Spleen (tissue), 11 donors: ENCODE measurements at regions not wholly inside any gene's neighbourhood (a gene's known extent, or its start where the extent isn't known, plus 50 kb on each side); places are given as distances from the start of the nearest gene placed in this dataset.

Experiments
- DNase-seq: peaks from one replicate; pipeline ENCODE4 v3.0.0-alpha.2; 2020
- H3K27ac ChIP-seq, 8 donors: fragments of 200-600 bp; sonication (generic) in 7 of 8; 1 replicate in 4 of 8; 2 replicates in 4 of 8; pipeline versions ENCODE4 v1.5.0 to v1.8.0; 2016 to 2021; ENCODE audit warnings: inconsistent platforms in 4 of 8, mild to moderate bottlenecking in 4 of 8, moderate library complexity in 1 of 8
- H3K27me3 ChIP-seq, 7 donors: fragments of 200-600 bp; sonication (generic) in 6 of 7; replicated peaks in 1 of 7; 1 replicate in 4 of 7; 2 replicates in 3 of 7; pipeline versions ENCODE4 v1.5.0 to v1.8.0; 2016 to 2021; ENCODE audit warnings: inconsistent platforms in 3 of 7, mild to moderate bottlenecking in 1 of 7
- H3K36me3 ChIP-seq, 6 donors: fragments of 200-600 bp; sonication (generic) in 5 of 6; 1 replicate in 4 of 6; 2 replicates in 2 of 6; pipeline versions ENCODE4 v1.5.0 to v1.8.0; 2016 to 2021; ENCODE audit warnings: inconsistent platforms in 2 of 6
- H3K4me1 ChIP-seq, 6 donors: fragments of 200-600 bp; sonication (generic) in 5 of 6; 1 replicate in 3 of 6; 2 replicates in 3 of 6; pipeline versions ENCODE4 v1.5.0 to v1.8.0; 2016 to 2021; ENCODE audit warnings: inconsistent platforms in 3 of 6
- H3K4me3 ChIP-seq, 8 donors: fragments of 200-600 bp; sonication (generic) in 7 of 8; 1 replicate in 4 of 8; 2 replicates in 4 of 8; pipeline versions ENCODE4 v1.5.0 to v1.8.0; 2016 to 2021; ENCODE audit warnings: inconsistent platforms in 4 of 8, mild to moderate bottlenecking in 4 of 8, moderate library complexity in 2 of 8
- H3K9me3 ChIP-seq, 8 donors: fragments of 200-600 bp; sonication (generic) in 7 of 8; 1 replicate in 4 of 8; 2 replicates in 4 of 8; pipeline versions ENCODE4 v1.5.0 to v1.8.0; 2016 to 2021; ENCODE audit warnings: inconsistent platforms in 4 of 8
- CTCF ChIP-seq, 11 experiments: fragments of 200-600 bp in 7 of 11; fragments of 450-650 bp in 4 of 11; sonication (generic) in 4 of 11; IDR thresholded peaks in 8 of 11; conservative IDR thresholded peaks in 3 of 11; 1 replicate in 7 of 11; 2 replicates in 4 of 11; pipeline versions ENCODE4 v1.4.0 to v1.8.0; 2016 to 2021; ENCODE audit warnings: antibody characterized with exemption in 11 of 11, inconsistent platforms in 4 of 11, mild to moderate bottlenecking in 1 of 11
- POLR2A ChIP-seq, 3 donors: fragments of 450-650 bp; IDR thresholded peaks; one replicate each; pipeline ENCODE4 v1.5.1; 2017; ENCODE audit warnings: antibody characterized with exemption in 3 of 3, mild to moderate bottlenecking in 1 of 3
- POLR2AphosphoS5 ChIP-seq, 3 donors: sonication (generic); formaldehyde crosslinking; IDR thresholded peaks; one replicate each; pipeline ENCODE4 v1.5.1; 2017; ENCODE audit warnings: antibody characterized with exemption in 3 of 3
- WGBS, 5 donors: extraction: QIAGEN DNeasy Blood & Tissue Kit in 3 of 5; methylation state at CpG; one replicate each; pipeline versions ENCODE4 v1.1.5 to v1.1.7; 2013 to 2018; 5-methylcytosine and 5-hydroxymethylcytosine counted together
- intact Hi-C: fragments of 100-400 bp; cut with DNase I; formaldehyde crosslinking; loops from one replicate; pipeline ENCODE4 v1.15.0; 2023; ENCODE audit warnings: low total_unique reads
- donor health status: healthy with polysubstance abuse.
- donor health status: DM: no; HTN: no; CAD: no; lungs with moderate emphysema.
- donor health status: DM: no; HTN: no; CAD: no.
- donor health status: Bipolar disorder and iron deficiency.
- donor health status: healthy.
- donor health status: DM: no; HTN: no; CAD: no.
- donor health status: DM: yes; HTN: yes; CAD: no.

- Histone ChIP-seq H3K4me3 (no peak overlapping the region), H3K27ac (no peak overlapping the region), H3K9me3 (no peaks in the 10 kb centered on the region), H3K27me3 (no peaks in the 10 kb centered on the region), H3K36me3 (no peaks in the 10 kb centered on the region), H3K4me1 (no peaks in the 10 kb centered on the region)
- 32 to 42% (median 39%) methylated on average over 5 of the region's 5 CpGs for WGBS, 5 donors
- DNase-seq = no peak
- TF ChIP-seq POLR2A (IDR thresholded peaks at IDR 0.05) (no peak), POLR2AphosphoS5 (IDR thresholded peaks at IDR 0.05) (no peak), CTCF (IDR thresholded peaks at IDR 0.05 in 8 of 11, conservative IDR thresholded peaks at IDR 0.05 in 3 of 11) (no peak)
- intact Hi-C loops = no loop called here
Measured at GRCh38 chr1:201686714-201687455, 142.1 kb upstream of the IPO9 start.

- TF ChIP-seq POLR2A (IDR thresholded peaks at IDR 0.05) (no peak), POLR2AphosphoS5 (IDR thresholded peaks at IDR 0.05) (no peak), CTCF (IDR thresholded peaks at IDR 0.05 in 8 of 11, conservative IDR thresholded peaks at IDR 0.05 in 3 of 11) (no peak)
- Histone ChIP-seq H3K4me3 (no peak overlapping the region), H3K27ac (no peak overlapping the region), H3K4me1 (no peaks in the 10 kb centered on the region), H3K27me3 (peaks cover 0 to 1% (median 0%) of the 10 kb centered on the region in 7 donors), H3K9me3 (no peaks in the 10 kb centered on the region), H3K36me3 (no peaks in the 10 kb centered on the region)
- intact Hi-C loops = no loop called here
- DNase-seq = no peak
- WGBS, 5 donors = 93 to 96% (median 94%) methylated on average over 9 of the region's 9 CpGs
Measured at GRCh38 chr1:201688514-201688913, 140.4 kb upstream of the IPO9 start.

GRCh38 chr1:201689647-201690046, 139.3 kb upstream of the IPO9 start:
- no peaks in the 10 kb centered on the region for H3K9me3 ChIP-seq
- TF ChIP-seq POLR2AphosphoS5 (IDR thresholded peaks at IDR 0.05) (no peak), CTCF (IDR thresholded peaks at IDR 0.05 in 8 of 11, conservative IDR thresholded peaks at IDR 0.05 in 3 of 11) (no peak), POLR2A (IDR thresholded peaks at IDR 0.05) (no peak)
- 86 to 98% (median 90%) methylated on average over 8 of the region's 8 CpGs for WGBS, 5 donors
- no peaks in the 10 kb centered on the region for H3K4me1 ChIP-seq
- intact Hi-C loops = no loop called here
- no peak overlapping the region for H3K27ac ChIP-seq
- H3K27me3 ChIP-seq = peaks cover 0 to 6% (median 0%) of the 10 kb centered on the region in 7 donors
- H3K4me3 ChIP-seq = no peak overlapping the region
- H3K36me3 ChIP-seq = no peaks in the 10 kb centered on the region
- DNase-seq = no peak

DNA sequence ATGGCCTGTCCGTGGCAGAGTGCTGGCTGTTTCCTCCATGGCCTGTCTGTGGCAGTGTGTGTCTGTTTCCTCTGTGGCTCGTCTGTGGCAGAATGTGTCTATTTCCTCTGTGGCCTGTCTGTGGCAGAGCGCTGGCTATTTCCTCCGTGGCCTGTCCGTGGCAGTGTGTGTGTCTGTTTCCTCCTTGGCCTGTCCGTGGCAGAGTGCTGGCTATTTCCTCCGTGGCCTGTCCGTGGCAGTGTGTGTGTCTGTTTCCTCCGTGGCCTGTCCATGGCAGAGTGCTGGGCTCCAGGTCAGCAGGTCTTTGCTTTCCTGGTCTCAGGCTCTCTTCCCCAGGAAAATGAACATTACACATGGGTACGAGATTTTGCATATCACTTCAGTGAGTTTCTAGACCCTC, 138.4 kb upstream of the IPO9 start:
- TF ChIP-seq POLR2AphosphoS5 (IDR thresholded peaks at IDR 0.05) (no peak), CTCF (IDR thresholded peaks at IDR 0.05 in 8 of 11, conservative IDR thresholded peaks at IDR 0.05 in 3 of 11) (no peak), POLR2A (IDR thresholded peaks at IDR 0.05) (no peak)
- intact Hi-C loops = no loop called here
- WGBS, 5 donors = 71 to 89% (median 74%) methylated on average over 10 of the region's 10 CpGs

More for the DNA sequence above, 138.4 kb upstream of the IPO9 start:
- Histone ChIP-seq H3K27ac (no peak overlapping the region), H3K9me3 (no peaks in the 10 kb centered on the region), H3K4me1 (no peaks in the 10 kb centered on the region), H3K4me3 (no peak overlapping the region), H3K36me3 (no peaks in the 10 kb centered on the region), H3K27me3 (peaks cover 0 to 6% (median 0%) of the 10 kb centered on the region in 7 donors)
- no peak for DNase-seq
